ENCODE measurements at regions not wholly inside any gene's neighbourhood (a gene's known extent, or its start where the extent isn't known, plus 50 kb on each side); places are given as distances from the start of the nearest gene placed in this dataset.

DNA sequence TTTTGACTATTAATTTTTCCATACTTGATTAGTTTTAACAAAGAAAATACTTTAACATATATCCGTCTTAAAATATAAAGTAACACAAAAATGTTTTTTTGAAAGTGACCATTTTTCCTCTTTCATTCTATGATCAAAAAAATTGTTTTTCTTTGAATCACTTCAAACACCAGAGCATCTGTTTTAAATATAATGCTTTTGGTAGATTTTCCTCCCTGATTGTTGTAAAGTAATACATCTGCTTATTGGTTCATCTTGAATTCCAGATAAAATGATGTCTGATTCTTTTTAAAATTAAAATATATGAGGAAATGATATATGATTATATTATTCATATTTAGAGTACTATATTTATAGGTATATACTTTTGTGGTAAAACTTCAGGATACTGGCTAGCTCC is 76.2 kb upstream of the LPAR1 start:
- H3K27ac ChIP-seq: peak overlapping the region; percentile 3
- intact Hi-C loops (cut with DNase I): no loop called here
- no peaks in the 10 kb centered on the region for H3K27me3 ChIP-seq
- no peaks in the 10 kb centered on the region for H3K9me3 ChIP-seq
- no peaks in the 10 kb centered on the region for H3K36me3 ChIP-seq
- H3K4me1 ChIP-seq: no peaks in the 10 kb centered on the region
- no peak for TF ChIP-seq POLR2AphosphoS5 (IDR thresholded peaks at IDR 0.05; ENCODE audit: insufficient read depth in 1 of 2, low read depth in 1 of 2)
- TF ChIP-seq POLR2A (IDR thresholded peaks at IDR 0.05): no peak
- TF ChIP-seq, protein P1, sequence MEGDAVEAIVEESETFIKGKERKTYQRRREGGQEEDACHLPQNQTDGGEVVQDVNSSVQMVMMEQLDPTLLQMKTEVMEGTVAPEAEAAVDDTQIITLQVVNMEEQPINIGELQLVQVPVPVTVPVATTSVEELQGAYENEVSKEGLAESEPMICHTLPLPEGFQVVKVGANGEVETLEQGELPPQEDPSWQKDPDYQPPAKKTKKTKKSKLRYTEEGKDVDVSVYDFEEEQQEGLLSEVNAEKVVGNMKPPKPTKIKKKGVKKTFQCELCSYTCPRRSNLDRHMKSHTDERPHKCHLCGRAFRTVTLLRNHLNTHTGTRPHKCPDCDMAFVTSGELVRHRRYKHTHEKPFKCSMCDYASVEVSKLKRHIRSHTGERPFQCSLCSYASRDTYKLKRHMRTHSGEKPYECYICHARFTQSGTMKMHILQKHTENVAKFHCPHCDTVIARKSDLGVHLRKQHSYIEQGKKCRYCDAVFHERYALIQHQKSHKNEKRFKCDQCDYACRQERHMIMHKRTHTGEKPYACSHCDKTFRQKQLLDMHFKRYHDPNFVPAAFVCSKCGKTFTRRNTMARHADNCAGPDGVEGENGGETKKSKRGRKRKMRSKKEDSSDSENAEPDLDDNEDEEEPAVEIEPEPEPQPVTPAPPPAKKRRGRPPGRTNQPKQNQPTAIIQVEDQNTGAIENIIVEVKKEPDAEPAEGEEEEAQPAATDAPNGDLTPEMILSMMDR (IDR thresholded peaks at IDR 0.05): no peak
- no peak for DNase-seq (ENCODE audit: extremely low spot score in 2 of 2)
- H3K4me3 ChIP-seq: no peak overlapping the region

DNA sequence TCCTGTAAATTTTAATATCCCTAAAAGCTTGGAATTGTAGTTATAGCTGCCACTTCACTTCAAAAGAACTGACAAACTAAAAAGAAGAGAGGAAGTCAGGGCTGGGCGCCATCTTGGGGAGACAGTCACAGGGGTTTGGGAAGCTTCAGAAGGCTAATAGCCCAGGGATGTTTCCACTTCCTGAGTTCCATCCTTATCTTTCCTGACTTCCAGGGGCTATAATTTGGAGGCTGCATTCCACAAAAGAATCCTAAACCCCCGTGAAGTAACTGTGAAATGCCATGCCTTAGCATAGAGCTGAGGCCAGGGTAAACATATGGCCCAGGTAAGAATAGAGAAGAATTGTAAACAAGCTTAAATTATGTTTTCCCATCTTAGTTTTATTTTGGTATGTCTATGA is 75.4 kb upstream of the LPAR1 start:
- TF ChIP-seq POLR2A (IDR thresholded peaks at IDR 0.05) (no peak), POLR2AphosphoS5 (IDR thresholded peaks at IDR 0.05; ENCODE audit: insufficient read depth in 1 of 2, low read depth in 1 of 2) (no peak)
- TF ChIP-seq, protein P1 (IDR thresholded peaks at IDR 0.05): no peak
- DNase-seq (ENCODE audit: extremely low spot score in 2 of 2): no peak
- H3K9me3 ChIP-seq: no peaks in the 10 kb centered on the region
- H3K27ac ChIP-seq: peak overlapping the region; percentile 3
- no peak overlapping the region for H3K4me3 ChIP-seq
- H3K27me3 ChIP-seq: no peaks in the 10 kb centered on the region
- H3K36me3 ChIP-seq: no peaks in the 10 kb centered on the region
- intact Hi-C loops (cut with DNase I): no loop called here
- H3K4me1 ChIP-seq: no peaks in the 10 kb centered on the region

DNA sequence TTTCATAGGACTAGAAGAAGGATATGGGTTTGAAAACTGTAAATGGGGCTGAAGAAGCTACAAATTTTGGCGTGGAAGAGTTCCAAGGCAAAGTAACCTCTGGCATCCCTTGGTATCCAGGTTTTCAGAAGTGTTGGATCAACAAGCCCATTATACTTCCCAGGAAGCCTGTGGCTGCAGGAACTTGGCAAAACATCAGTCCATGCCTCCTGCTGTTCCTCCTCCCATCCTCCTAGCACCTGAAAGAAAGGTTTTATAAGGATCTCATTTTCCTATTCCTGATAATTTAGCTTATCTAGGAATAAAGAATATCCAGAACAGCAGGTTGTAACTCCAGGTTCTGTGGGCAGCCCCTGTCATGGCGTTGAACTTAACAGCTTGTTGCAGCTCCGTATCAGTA is 72.5 kb upstream of the LPAR1 start:
- TF ChIP-seq, protein P1 (IDR thresholded peaks at IDR 0.05): no peak
- TF ChIP-seq POLR2AphosphoS5 (IDR thresholded peaks at IDR 0.05; ENCODE audit: insufficient read depth in 1 of 2, low read depth in 1 of 2): no peak
- no peak for TF ChIP-seq POLR2A (IDR thresholded peaks at IDR 0.05)
- Histone ChIP-seq H3K36me3 (no peaks in the 10 kb centered on the region), H3K27me3 (no peaks in the 10 kb centered on the region), H3K27ac (no peak overlapping the region), H3K4me1 (no peaks in the 10 kb centered on the region), H3K4me3 (no peak overlapping the region), H3K9me3 (no peaks in the 10 kb centered on the region)
- intact Hi-C loops (cut with DNase I): no loop called here
- no peak for DNase-seq (ENCODE audit: extremely low spot score in 2 of 2)

DNA sequence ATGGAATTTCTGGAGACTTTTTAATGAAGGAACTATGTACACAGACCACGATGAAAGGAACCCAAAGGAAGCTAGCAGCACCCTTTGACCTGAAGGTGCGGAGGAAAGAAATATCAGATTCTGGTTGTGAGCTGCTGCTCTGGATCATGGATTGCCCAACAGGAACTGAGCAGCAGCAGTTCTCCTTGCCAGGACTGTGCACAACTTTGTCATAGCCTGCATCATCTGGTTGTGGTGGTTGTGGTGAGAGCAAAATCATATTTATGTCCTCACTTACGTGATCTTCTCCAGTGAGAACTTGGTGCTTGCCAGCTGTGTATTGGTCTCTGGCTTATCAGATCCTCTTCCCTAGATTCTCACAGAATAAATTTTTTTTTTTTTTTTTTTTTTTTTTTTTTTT is 70.7 kb upstream of the LPAR1 start:
- intact Hi-C loops (cut with DNase I): no loop called here
- Histone ChIP-seq H3K9me3 (no peaks in the 10 kb centered on the region), H3K27me3 (no peaks in the 10 kb centered on the region), H3K4me3 (no peak overlapping the region), H3K4me1 (no peaks in the 10 kb centered on the region), H3K36me3 (no peaks in the 10 kb centered on the region), H3K27ac (no peak overlapping the region)
- no peak for DNase-seq (ENCODE audit: extremely low spot score in 2 of 2)
- TF ChIP-seq, protein P1 (IDR thresholded peaks at IDR 0.05): no peak

DNA sequence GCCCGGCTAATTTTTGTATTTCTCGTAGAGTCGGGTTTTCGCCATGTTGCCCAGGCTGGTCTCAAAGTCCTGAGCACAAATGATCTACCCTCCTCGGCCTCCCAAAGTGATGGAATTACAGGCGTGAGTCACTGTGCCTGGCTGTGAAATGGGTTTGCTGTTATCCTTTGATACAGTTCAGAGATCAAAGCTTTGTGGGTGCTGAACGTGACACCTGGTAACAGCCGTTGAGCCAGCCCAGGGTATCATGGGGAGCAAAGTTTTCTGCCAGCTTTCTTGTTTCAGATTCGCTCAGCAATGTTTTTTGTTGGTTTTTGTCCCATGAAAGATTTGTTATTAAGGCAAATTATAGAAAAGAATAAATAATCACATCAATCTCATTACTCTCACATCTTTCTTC is 68.9 kb upstream of the LPAR1 start:
- Histone ChIP-seq H3K4me1 (peaks cover 7% of the 10 kb centered on the region), H3K27me3 (no peaks in the 10 kb centered on the region), H3K4me3 (no peak overlapping the region), H3K36me3 (no peaks in the 10 kb centered on the region), H3K9me3 (no peaks in the 10 kb centered on the region), H3K27ac (no peak overlapping the region)
- TF ChIP-seq, protein P1 (IDR thresholded peaks at IDR 0.05): no peak
- no peak for TF ChIP-seq POLR2AphosphoS5 (IDR thresholded peaks at IDR 0.05; ENCODE audit: insufficient read depth in 1 of 2, low read depth in 1 of 2)
- TF ChIP-seq POLR2A (IDR thresholded peaks at IDR 0.05): no peak
- DNase-seq (ENCODE audit: extremely low spot score in 2 of 2): no peak
- intact Hi-C loops (cut with DNase I): no loop called here
